Adipocyte (in vitro differentiated cells): ENCODE measurements at regions not wholly inside any gene's neighbourhood (a gene's known extent, or its start where the extent isn't known, plus 50 kb on each side); places are given as distances from the start of the nearest gene placed in this dataset.
"Not testable (repeated sequence)": the region's sequence is repeated elsewhere in the genome, so short reads cannot be mapped to it uniquely, and the experiment has no call there.

Source experiments
- DNase-seq: peaks from one replicate; pipeline ENCODE4 v3.0.0-alpha.2; 2015; ENCODE audit warnings: low read depth
- H3K27me3 ChIP-seq: replicated peaks from 2 replicates; pipeline ENCODE4 v1.7.0; 2013; ENCODE audit warnings: mild to moderate bottlenecking, low read length, moderate library complexity; ENCODE audit not compliant: control insufficient read depth, insufficient read depth
- H3K36me3 ChIP-seq: 2 replicates; pipeline ENCODE4 v1.7.0; 2013; ENCODE audit warnings: low read length, mild to moderate bottlenecking, moderate library complexity; ENCODE audit not compliant: control insufficient read depth, insufficient read depth, severe bottlenecking
- H3K4me1 ChIP-seq: 2 replicates; pipeline ENCODE4 v1.7.0; 2013; ENCODE audit warnings: mild to moderate bottlenecking, low read length, moderate library complexity; ENCODE audit not compliant: control insufficient read depth, insufficient read depth
- H3K4me3 ChIP-seq: 2 replicates; pipeline ENCODE4 v1.7.0; 2013; ENCODE audit warnings: mild to moderate bottlenecking, low read length, moderate library complexity
- H3K9ac ChIP-seq: 2 replicates; pipeline ENCODE4 v1.7.0; 2013; ENCODE audit warnings: mild to moderate bottlenecking, low read length, moderate library complexity
- H3K9me3 ChIP-seq: 2 replicates; pipeline ENCODE4 v1.7.0; 2013; ENCODE audit warnings: mild to moderate bottlenecking, low read length, moderate library complexity; ENCODE audit not compliant: control insufficient read depth

DNA sequence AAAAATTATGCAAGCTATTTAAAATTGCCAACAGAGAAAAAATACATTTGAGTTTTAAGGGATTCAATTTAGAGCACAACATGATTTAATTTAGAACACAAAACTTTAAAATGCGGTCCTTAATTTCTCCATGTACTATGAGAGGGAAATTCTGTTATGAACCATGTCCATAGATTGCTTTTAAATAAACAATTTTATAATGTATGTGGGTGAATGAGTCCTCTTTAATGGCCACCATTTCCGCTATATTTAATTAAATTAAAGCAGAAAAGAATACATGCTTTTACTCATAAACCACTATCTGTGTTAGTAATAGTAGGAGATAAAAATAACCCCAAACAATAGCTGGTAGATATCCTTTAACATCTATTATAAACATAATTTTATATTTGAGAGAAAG lies 914.6 kb downstream of the LTN1 start:
- Histone ChIP-seq H3K9me3 (no peaks in the 10 kb centered on the region), H3K27me3 (no peaks in the 10 kb centered on the region), H3K4me3 (no peak overlapping the region), H3K36me3 (no peaks in the 10 kb centered on the region), H3K4me1 (no peaks in the 10 kb centered on the region), H3K9ac (no peak overlapping the region)
- no peak for DNase-seq

DNA sequence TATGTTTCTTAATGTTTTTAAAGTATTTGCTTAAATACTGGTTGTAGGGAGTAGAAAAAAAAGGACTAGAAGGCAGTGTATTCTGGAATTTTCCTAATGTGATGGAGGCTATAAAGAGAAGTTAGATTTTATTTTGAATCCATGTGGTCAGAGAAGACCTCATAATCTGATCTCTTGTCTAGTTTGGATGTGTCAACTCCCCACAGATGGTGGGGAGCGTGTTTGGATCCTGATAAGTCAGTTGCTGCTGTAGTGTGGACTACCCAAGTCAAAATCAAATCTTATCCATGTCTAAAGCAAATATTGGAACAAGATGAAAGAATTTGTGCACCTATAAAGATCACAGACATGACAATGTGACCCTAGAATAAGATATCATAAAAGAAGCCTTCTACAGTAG lies 918.0 kb downstream of the LTN1 start:
- Histone ChIP-seq H3K9ac (no peak overlapping the region), H3K9me3 (no peaks in the 10 kb centered on the region), H3K4me1 (peaks cover 4% of the 10 kb centered on the region), H3K27me3 (no peaks in the 10 kb centered on the region), H3K36me3 (no peaks in the 10 kb centered on the region), H3K4me3 (no peak overlapping the region)
- no peak for DNase-seq

DNA sequence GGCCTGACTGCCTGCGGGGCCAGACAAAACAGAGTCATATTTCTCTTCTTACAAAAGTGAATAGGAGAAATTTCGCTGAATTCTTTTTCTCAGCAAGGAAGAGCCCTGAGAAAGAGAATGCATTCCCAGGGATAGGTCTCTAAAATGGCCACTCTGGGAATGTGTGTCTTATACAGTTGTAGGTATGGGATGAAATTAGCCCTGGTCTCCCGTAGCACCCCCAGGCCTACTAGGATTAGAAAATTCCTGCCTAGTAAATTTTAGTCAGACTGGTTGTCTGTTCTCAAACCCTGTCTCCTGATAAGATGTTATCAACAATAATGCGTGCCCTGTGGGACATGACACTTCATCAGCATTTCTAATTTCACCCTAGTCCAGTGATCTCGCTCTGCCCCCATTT lies 920.1 kb downstream of the LTN1 start:
- Histone ChIP-seq H3K9me3 (no peaks in the 10 kb centered on the region), H3K36me3 (no peaks in the 10 kb centered on the region), H3K4me1 (peaks cover 10% of the 10 kb centered on the region), H3K9ac (no peak overlapping the region), H3K4me3 (no peak overlapping the region), H3K27me3 (no peaks in the 10 kb centered on the region)
- no peak for DNase-seq

DNA sequence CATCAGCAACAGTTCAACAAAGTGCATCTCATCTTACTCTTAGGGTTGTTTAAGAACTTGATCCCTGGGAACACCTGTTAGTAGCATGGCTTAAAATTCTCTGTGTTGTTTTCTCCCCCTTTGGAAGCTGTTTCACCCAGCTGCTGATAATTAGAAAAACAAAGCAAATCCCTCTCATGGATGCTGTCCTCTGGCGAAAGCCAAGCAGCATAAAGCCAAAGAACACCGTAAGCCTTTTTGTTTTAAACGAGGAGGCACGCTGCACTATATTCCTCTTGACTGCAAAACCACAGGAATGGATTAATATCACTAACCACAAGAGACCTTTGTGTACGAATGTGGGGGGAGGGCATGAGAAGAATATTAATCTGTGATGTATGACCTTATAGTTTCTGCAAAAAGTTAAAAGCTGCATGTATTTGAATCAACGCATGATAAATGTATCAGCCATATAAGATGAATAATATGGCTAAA lies 923.2 kb downstream of the LTN1 start:
- no peak overlapping the region for H3K4me3 ChIP-seq
- no peaks in the 10 kb centered on the region for H3K27me3 ChIP-seq
- H3K9me3 ChIP-seq = no peaks in the 10 kb centered on the region
- DNase-seq = no peak
- no peaks in the 10 kb centered on the region for H3K36me3 ChIP-seq
- no peak overlapping the region for H3K9ac ChIP-seq
- H3K4me1 ChIP-seq = peaks cover 19% of the 10 kb centered on the region

DNA sequence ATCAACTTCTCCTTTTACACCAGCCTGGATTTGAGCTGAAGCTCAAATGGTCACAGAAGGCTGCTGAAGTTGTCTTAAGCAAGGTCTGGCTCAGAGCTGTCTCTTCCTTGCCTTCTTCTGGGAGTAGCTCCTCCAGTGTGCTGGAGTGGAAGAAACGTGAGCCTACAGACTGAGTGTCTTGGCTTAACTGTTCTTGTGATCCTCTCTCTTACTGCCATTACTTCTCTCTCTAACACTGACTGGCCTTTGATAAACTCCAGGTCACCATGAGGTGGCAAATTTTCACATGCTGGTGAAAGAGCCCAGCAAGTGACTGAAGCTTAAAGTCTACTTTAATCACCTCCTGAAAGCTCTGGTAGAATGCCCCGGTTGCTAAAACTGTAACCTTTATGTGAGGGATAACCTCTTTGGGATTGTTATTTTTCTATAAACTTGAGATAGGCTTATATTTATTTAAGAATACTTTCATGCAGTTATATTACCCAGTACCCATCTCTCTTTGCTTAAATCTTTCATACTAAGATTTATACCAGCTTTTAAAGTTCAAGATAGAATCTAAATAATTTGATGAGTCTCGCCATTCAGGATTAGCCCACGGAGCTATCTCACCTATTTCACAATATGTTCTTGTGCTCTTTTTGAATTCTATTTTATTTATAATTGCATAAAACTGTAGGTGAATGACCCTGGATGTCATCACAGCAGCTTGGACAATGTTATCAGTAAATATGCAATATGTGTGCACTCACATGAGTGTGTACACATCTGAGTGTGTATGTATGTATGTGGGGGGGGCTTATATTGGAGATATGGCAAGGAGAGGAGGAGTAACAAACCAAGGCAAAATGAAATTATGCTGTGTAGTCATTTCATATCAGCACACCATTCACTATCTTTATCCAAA lies 924.0 kb downstream of the LTN1 start:
- no peak for DNase-seq
- Histone ChIP-seq H3K4me1 (peaks cover 19% of the 10 kb centered on the region), H3K36me3 (no peaks in the 10 kb centered on the region), H3K4me3 (no peak overlapping the region), H3K9me3 (no peaks in the 10 kb centered on the region), H3K9ac (no peak overlapping the region), H3K27me3 (no peaks in the 10 kb centered on the region)

DNA sequence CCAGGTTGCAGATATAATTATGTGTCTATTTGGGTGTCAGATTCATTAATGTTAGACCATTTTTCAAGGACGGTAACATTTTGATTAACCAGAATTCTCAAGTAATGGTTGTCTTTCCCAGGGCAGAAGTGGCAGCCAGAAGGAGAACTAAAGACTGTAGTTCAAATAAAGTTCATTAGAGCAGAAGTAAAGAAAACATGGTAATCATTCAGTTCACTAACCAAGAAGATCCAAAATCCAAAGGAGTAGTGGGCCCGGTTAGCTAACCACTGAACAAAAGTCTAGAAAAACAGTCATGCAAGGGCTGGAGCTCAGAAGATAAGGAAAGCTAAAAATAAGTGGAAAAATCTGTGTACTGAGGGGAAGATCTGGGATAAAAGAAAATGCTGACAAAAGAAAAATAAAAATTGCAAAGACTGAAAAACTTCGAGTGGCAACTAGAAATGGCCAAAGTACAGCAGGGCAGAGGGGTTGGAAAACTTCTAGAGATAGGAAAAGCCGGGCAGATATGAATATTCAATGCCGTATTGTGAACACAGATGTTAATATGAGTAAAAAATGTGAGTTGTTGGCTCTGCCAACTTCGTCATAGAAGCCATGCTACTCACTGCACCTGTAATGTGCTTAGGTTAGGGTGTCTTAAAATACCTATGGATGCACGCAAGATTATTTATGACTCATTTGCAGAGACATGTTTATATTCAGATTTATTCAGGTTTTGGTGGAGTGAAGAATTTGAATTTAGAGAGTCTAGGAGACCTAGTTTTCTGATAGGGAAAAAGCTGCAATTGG lies 925.9 kb downstream of the LTN1 start:
- H3K9ac ChIP-seq = no peak overlapping the region
- no peaks in the 10 kb centered on the region for H3K36me3 ChIP-seq
- H3K4me3 ChIP-seq = no peak overlapping the region
- DNase-seq = no peak
- no peaks in the 10 kb centered on the region for H3K27me3 ChIP-seq
- peaks cover 19% of the 10 kb centered on the region for H3K4me1 ChIP-seq
- no peaks in the 10 kb centered on the region for H3K9me3 ChIP-seq

DNA sequence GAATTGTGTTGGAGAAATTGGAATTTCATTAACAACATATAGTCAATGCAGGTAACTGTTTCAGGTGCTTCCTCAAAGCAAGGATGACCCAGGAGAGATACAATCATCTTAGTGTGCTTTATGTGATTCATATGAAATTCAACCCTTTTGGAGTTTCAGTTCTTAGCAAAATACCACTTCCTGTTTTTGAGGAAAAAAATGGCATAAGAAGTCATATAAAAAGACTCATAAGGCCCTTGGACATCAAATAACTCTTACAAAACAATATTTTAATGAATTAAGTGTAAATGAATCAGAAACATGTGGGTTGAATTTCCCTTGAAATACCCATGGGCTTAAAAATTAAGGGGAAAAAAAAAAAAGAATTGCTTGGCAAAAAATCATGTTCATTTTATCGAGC lies 926.6 kb downstream of the LTN1 start:
- H3K4me3 ChIP-seq = no peak overlapping the region
- H3K4me1 ChIP-seq = peaks cover 19% of the 10 kb centered on the region
- no peak overlapping the region for H3K9ac ChIP-seq
- no peaks in the 10 kb centered on the region for H3K27me3 ChIP-seq
- no peaks in the 10 kb centered on the region for H3K9me3 ChIP-seq
- no peaks in the 10 kb centered on the region for H3K36me3 ChIP-seq
- DNase-seq = no peak

DNA sequence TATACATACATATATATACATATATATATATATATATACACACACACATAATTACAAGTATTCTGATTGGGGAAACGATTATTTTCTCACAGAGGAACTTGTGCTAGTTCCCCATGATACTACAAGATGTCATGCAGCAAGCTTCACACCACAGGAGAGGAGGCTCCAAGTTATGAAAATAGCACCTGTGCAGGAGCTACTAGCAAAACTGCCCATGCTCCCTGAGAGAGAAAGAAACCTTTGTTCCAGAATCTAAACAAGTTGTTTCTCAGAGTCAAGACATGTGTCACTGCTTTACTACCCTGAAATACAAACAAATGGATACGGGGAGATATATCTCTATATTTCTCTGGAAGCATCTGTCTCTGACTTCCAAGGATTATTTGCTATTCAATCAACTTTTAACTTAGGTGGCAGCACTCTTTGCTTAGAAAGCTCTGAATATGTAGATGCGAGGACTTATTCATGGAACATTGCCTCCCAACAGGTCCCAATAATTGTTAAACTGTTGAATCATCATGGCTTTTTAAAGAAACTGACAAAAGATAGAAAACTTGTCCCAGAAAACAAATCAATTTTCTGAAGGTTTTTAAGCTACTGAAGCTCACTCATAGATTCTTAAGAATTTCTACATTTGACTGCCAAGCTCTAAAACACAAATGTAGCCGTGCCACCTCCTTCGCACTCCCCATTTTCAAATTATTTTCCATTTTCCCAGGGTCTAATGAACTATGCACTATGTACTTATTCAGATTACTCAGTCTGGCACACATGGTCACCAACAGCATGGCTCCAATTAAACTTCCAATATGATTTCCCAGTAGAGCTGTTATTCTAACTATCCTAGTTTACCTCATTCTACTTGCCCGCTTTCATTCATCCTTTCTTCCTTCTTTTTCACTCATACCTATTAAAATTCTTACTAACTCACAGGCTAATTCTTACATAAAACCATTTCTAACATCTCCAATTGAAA lies 929.1 kb downstream of the LTN1 start:
- Histone ChIP-seq H3K9me3 (no peaks in the 10 kb centered on the region), H3K4me3 (no peak overlapping the region), H3K36me3 (no peaks in the 10 kb centered on the region), H3K4me1 (peaks cover 9% of the 10 kb centered on the region), H3K27me3 (no peaks in the 10 kb centered on the region), H3K9ac (no peak overlapping the region)
- DNase-seq = no peak

DNA sequence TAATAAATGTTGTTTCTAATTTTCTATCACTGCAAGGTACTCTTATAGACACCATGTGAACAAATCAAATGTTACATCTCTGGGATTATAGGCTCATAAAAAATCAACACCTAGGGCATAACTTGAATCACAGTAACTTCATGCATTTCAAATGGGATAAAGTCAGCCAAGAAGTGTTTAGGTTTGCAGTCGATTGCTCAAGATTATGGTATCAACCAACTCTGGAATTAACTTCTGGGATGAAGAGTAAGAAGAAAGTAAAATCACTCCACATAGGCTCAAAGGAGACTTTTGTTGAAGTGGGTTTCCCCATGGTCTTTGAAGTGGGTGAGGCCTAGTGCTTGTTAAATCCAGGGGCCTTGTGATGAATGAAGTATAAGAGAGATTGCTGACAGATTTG lies 939.7 kb downstream of the LTN1 start:
- H3K36me3 ChIP-seq, H3K9ac ChIP-seq, H3K27me3 ChIP-seq, H3K4me1 ChIP-seq, H3K9me3 ChIP-seq, H3K4me3 ChIP-seq: not testable (repeated sequence)
- peak; percentile 39 for DNase-seq

DNA sequence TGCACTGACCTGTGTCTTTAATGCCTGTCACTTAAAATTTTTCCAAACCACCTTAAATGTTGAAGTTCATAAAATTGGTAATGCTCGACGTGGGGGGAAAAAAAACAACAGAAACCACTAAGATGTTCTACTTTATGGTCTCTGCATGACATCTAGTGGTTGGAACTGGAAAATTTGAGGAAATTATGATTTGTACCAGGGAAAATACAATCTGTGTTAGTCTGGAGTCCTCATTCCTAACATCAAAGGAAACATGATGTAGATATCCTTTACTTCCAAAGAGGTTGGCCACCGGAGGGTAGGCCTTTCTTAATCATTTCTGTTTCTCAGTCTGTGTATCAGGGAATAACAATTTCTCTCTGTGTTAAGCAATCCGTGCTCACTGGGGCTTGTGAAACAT lies 941.0 kb downstream of the LTN1 start:
- H3K9me3 ChIP-seq, H3K4me1 ChIP-seq, H3K27me3 ChIP-seq, H3K4me3 ChIP-seq, H3K36me3 ChIP-seq, H3K9ac ChIP-seq: not testable (repeated sequence)
- peak; percentile 73 for DNase-seq

DNA sequence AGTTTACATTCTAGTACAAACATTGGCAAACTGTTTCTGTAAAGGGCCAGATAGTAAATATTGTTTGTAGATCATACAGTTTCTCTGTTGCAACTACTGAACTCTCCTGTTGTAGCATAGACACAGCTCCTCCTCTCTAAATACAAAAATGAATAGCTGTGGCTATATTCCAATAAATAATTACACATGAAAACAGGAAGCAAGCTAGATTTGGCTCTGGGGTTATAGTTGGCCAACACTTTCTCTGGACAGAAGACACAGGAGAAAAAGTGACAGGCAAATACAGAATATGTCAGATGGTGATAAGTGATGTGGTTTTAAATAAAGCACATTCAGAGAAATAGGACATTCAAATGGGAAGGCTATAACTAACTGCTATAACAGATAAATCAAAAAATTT lies 957.0 kb downstream of the LTN1 start:
- peaks cover 14% of the 10 kb centered on the region for H3K9me3 ChIP-seq
- H3K4me3 ChIP-seq, H3K27me3 ChIP-seq, H3K9ac ChIP-seq, H3K4me1 ChIP-seq, H3K36me3 ChIP-seq, DNase-seq: not testable (repeated sequence)
